Pulmonary artery endothelial cell (primary cell): ENCODE measurements at regions not wholly inside any gene's neighbourhood (a gene's known extent, or its start where the extent isn't known, plus 50 kb on each side); places are given as distances from the start of the nearest gene placed in this dataset.

Experiments used
- DNase-seq: peaks from one replicate; pipeline ENCODE4 v3.0.0-alpha.2; 2011; ENCODE audit warnings: low read depth, low spot score

DNA sequence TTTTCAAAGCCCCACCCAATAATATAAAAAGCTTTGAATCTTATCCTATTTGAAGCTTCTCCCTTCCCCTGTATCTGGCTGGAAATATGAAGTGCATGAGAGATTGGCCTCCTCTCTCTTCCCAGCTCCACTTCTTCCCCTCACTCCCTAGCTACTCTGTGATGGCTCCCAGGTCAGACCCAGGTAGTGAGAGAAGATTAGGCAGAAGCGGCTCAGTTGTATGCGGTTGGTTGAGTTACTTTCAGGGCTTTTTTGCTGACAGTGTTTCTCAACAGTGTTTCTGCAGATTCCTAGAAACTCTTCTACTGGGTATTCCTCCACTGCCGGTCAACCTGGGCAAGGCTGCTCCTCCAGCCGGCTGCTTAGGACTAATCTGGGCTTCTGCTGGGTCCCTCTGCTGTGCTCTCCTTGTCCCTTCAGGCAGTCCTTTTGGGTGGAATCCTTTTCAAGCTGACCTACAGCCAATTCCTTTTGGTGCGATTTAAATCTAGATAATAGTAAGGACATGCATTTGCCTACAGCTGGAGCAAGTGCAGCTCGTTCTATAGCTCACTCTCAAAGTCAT lies 87.4 kb upstream of the SLC7A11 start:
- no peak for DNase-seq

DNA sequence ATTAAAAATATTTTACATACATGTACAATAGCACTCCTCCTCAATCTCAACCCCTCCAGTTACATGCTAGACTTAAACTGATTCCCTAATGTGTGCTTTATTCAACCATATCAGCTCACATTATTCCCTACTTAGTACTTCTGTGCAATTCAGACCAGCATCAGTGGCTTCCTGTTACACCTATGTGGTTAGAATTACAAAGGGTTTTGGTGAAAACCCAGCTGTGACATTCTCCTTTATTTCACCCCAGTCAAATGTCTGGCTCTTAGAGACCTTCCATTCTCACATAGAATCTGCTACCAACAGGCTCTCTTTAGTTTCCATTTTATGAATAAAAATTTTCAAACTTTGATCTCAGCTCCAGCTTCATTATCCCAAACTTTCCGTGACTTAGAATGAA lies 85.2 kb upstream of the SLC7A11 start:
- no peak for DNase-seq

DNA sequence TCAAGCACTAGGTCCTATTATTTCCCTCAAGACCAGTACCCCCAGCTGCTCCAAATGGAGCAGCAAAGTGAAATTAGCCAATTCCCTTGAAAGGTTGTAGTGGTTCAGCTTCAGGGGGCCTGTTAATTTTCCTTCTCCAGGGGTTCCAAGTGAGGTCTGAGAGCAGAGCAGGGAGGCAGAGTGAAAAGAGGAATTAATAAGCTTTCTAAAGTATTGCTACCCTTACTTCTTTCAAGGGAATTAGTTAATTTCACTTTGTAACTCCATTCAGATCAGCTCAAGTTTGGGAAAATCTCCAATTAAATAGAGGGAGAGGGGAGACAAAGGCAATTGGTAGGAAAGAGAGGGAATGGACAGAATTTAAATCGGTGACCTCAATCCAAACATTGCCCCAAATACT lies 78.7 kb upstream of the SLC7A11 start:
- DNase-seq = no peak

DNA sequence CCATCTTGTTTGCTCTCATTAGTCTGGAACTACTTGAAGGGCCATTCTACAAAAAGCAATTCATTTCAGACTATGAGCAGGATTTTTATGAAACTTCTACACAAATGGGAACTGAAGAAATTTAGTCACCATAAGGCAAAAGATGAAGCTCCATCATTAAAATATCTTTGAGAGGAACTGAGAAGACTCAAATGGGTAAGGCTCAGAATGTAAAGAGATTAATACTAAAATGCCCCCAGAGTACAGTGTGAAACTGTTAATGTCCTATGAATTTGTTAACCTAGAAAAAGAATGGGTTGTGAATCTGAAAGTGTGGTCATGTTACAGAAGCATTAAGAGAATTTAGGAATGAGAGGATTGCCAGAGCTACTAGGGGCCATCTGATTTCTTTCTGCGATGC lies 77.9 kb upstream of the SLC7A11 start:
- no peak for DNase-seq

DNA sequence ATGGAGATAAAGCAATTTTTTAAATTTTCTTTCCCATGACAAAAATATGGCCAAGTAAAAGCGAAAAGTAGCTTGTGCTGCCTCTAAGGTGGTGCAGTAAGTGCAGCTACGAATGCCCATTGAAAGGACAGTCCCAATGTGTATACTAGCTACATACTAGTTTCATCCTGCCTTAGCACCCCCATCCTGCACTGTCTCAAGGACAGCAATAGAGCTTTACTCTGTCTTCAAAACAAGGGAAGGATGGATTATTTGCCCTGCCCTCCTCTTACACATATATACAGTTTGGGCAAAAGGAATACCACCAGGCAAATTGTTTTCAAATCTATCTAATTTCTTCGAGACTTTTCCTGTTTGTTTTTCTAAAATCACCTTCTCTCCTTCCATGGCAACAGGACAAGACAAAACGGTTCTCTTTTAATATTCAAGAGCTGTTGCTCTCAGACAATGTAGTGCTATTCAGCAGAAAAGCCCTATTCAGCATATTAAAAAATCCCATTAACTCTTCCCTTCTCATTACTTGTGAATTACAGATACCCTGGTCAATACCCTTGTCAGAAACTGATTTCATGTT lies 75.1 kb upstream of the SLC7A11 start:
- no peak for DNase-seq

DNA sequence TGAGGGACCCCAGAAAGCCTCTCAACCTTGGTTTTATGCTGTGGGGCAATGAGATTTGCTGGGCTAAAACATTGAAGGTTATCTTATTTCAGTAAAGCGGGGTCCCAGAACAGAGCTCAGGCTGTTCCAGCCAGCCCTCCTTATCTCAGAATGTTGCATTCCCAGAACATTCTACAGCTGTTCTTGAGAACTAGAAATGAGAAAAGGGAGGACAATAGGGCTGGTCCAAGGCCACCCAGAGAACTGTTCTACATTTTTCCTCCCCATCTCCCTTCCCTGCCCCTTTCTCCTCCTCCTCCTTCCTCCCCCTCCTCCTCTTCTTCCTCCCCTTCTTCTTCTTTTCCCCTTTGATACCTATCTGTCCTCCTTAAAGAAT lies 70.4 kb upstream of the SLC7A11 start:
- no peak for DNase-seq

DNA sequence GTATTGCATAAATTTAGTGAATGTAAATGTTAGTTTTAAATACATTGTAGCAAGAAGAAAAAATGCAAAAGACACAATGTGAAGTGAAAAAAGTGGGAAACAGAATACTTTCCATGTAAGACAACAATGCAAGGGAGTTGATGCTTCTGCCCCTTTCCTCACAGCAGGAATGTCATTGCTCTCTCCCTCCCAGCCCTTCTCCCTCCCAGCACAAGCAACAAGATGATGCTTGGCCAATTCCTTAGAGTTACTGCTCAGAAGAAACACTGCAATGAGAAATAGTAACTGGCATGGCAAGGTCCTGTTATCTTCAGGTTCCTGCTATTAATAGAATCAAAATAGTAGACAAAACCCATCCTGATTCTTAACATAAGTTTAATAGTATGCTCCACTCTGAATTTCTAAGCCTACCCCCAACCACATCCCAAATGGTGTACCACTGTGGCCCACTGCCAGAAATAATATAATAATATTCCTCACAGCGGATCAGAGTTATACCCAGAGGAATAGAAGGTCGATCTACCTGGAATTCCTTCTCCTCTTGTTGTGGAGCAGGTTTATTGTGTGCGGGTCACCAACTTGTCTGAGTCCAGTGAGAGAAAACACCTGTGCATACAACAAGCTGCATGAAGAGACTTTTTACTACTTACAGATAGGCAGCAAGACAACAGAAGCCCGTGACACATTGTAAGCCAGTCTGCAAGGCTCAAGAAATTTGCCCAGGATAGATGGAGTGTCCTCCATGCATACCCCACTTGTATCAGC lies 69.8 kb upstream of the SLC7A11 start:
- DNase-seq = no peak

DNA sequence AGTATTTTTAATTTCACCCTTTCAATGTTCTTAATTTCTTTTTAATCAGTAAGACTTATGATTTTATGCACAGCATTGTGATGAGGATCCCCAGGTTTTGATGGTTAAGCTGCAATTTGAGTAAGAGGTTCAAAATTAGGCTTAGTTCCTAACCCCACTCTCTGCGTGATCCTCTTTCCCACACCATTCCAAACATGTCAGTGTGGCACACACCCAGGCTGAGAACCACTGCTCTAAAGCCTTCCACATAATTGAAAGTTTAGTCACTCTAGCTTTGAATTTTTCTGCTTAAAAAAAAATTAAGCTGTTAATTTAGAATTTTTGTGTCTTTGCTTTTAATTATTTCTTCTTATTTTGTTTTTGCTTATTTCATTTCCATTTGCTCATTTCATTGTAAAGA lies 68.8 kb upstream of the SLC7A11 start:
- no peak for DNase-seq

DNA sequence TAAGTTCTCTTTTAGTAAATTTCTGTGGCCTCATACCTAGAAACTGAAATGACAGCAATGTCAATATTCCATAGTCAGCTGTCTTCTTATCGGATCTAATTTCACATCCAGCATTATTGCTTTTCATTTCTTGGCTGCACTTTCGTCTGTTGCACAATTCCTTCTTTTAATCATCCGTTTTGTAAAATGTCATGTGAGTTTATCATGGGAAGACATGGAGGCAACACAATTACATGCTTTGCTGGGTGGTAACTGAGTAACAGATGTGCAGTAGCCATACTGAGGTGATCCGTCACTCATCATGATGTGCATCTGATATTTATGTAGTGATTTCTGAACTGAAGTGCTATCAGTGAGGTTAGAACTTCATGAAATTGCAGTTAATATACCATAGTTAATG lies 68.3 kb upstream of the SLC7A11 start:
- DNase-seq = no peak

DNA sequence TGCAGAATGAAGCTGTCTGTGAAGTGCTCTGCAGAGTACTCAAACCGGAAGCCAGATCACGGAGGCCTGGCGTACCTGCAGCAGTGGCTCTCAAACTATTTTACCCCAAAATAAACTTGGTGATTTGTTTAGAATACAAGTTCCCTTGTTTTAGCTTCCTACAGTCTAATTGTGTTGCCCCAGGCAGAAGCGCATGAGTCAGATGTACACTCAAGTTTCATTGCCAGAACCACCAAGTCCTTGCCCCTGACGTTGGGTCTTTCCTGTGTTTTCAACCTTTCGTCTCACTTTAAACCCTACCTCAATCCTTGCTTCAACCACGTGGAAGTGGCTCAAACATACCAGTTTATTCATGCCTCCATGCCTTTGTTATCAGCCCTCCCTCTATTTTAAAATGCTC lies 66.2 kb upstream of the SLC7A11 start:
- DNase-seq = no peak

DNA sequence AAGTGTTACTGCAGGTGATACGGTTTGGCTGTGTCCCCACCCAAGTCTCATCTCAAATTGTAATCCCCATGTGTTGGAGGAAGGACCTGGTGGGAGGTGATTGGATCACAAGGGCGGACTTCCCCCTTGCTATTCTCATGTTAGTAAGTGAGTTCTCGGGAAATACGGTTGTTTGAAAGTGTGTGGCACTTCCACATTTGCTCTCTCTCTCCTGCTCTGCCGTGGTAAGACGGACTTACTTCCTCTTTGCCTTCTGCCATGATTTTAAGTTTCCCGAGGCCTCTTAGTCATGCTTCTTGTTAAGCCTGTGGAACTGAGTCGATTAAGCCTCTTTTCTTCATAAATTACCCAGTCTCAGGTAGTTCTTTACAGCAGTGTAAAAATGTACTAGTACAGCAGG lies 65.2 kb upstream of the SLC7A11 start:
- DNase-seq = no peak

DNA sequence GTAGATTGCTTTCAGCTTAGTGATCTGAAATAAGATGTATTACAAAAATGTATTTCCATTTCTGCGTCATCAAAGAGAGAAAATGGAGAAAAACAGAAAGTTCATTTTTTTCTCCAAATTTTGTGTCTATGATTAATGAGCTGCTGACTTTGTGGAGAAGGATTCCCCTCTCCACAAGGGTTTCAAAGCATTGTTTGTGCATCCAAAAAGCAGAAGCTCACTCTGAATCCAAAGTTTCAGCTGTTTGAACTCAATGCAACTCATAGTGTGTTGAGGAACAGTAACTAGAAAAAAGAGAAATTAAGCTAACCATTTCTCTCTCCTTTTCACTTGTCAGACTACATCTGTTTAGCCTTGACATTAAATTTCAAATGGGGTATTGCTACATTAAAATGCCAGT lies 62.9 kb upstream of the SLC7A11 start:
- DNase-seq = no peak

DNA sequence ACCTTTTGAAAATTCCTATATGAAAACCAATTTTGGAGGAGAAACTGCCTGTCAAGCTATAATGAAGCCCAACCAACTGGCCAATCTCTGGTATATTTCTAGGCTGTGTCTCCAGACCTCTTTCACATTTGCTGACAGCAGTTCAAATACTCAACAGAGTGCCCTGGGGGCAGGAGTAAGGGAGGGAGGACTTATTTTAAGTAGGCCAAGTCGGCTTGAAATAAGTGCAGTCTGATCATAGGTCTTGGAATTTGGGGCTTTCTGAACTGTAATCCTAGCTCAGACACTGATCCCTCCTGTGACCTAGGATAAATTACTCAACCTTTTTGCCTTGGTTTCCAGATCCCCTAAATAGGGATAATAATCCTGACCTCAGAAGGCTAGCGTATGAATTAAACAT lies 59.4 kb upstream of the SLC7A11 start:
- DNase-seq = no peak

DNA sequence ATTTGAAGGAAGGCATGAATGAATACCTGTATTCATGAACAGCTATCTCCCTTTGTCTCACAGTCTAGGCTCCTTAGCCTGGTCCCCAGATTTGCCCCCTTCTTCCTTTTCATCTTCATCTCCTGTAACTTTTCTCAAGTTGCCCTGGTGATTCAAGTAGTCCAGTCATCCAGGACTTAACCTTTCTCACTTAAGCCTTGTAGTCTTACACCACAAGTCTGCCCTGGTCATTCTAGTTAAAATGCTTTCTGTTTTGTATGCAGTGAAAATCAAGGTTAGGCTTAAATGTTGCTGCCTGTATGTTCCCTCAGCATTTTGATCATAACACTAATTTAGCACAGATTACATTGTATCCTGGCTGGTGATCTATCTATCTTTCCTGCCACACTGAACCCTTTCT lies 58.5 kb upstream of the SLC7A11 start:
- DNase-seq = no peak

DNA sequence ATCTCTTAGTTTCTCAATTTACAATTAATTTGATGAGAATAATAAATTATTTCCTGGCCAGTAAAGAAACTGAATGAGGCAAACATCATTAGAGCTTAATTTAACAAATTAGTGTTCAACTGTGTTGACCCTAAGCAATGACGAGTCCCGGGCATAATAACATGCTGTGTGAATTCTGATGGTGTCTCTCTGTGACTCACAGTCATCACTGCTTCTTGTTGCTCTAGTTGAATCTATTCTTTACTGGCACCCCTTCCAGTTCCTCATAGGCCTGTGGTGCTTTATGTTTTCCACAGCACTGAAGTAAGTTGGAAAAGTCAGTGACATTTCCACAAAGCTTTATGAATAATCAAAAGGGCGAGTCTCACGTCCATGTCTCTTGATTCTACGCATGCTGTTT lies 57.7 kb upstream of the SLC7A11 start:
- no peak for DNase-seq

DNA sequence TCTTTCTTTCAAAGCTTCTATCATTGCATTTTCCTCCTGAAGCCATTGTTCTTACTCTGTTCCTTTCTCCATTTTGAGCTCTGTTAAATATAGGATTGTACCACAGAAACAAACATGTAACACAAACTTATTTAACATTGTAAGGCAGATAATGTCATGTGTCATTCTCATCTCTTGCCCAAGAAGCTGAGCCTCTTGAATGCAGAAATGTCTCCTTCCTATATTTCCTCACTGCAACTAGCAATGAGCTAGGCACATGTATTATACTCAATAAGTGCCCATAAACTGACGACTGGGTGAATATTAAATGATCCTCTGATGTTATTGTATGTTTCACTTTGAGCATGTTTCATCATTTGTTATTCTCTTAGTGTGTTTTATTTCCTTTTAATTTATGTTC lies 56.7 kb upstream of the SLC7A11 start:
- DNase-seq = no peak

DNA sequence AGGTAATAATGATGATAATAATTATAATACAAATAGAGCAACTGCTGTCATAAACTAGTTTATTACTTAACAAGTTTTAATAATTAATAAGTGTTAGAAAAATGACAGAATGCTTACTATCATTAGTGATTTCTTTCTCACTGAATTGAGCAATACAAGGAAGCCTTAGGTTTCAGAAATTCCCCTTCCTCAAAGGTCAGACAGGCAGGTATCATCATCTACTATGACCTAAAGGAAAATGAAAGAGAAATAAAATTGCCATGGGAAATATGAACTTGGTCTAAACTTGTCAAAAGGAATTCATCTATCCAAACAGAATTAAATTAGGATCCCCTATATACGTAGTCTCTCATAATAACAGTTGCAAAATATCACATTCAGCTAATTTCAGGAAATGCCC lies 56.3 kb upstream of the SLC7A11 start:
- DNase-seq = no peak

DNA sequence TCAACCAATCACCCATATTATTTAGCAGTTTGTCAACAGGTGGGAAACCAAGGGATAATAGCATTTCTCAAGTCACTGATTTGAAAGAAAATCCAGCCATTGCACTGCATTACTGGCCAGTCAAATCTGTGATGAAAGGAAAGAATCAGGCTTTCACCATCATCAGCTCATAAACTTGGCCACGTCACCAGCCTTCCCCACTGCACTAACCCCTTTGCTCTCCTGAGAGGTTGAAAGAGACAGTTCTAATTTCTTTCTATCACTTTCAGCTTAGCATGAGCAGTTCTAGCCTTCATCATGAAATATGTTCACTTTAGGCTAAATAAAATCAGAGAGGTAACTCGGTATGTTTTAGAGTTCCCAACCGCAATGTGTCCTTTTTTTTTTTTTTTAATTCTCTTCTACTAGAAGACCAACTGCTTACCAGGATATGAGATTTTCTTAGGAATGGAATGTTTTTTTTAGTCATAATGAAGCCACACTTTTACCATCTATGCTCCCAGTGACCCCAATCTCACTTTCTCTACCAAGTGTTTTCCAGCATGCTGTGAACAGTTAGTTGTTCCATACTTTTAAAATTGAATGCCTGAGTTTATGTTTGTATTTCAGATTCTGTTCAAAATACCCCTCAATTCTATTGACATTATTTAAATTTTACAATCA lies 55.7 kb upstream of the SLC7A11 start:
- no peak for DNase-seq

DNA sequence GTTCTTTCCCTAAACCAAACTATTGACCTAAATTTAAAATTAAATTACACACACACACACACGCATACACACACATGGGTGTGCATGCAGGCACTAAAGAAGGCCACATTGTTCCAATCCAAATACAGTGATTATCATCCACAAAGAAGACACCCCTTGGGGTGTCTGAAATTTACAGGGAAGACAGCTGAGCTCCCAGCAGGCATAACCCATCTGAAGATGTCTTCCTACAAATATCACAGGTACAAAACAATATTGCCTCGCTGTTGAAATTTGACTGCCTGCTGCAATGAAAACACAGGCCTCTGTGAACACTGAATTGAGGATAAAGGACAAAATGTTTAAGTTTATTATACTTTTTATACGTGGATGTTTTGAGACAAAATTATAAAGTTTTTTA lies 50.2 kb upstream of the SLC7A11 start:
- DNase-seq = no peak
